ENCODE measurements at regions not wholly inside any gene's neighbourhood (a gene's known extent, or its start where the extent isn't known, plus 50 kb on each side); places are given as distances from the start of the nearest gene placed in this dataset.

GRCh38 chrX:98065151-98065550 lies 1181.4 kb downstream of the RPA4 start:
- DNase-seq (ENCODE audit: low read depth), result no peak
- TF ChIP-seq CTCF (conservative IDR thresholded peaks at IDR 0.05; ENCODE audit: low read depth, low read length), result no peak
- H3K4me3 ChIP-seq (ENCODE audit: low read depth, low read length), result no peak overlapping the region

- no peak for TF ChIP-seq CTCF (conservative IDR thresholded peaks at IDR 0.05; ENCODE audit: low read depth, low read length)
- DNase-seq (ENCODE audit: low read depth), result no peak
- no peak overlapping the region for H3K4me3 ChIP-seq (ENCODE audit: low read depth, low read length)
Observed at GRCh38 chrX:98067611-98068010, 1183.9 kb downstream of the RPA4 start.

- no peak overlapping the region for H3K4me3 ChIP-seq (ENCODE audit: low read depth, low read length)
- no peak for TF ChIP-seq CTCF (conservative IDR thresholded peaks at IDR 0.05; ENCODE audit: low read depth, low read length)
Observed at GRCh38 chrX:98068024-98068580, 1184.4 kb downstream of the RPA4 start.

GRCh38 chrX:98071331-98071730 lies 1187.6 kb downstream of the RPA4 start:
- no peak overlapping the region for H3K4me3 ChIP-seq (ENCODE audit: low read depth, low read length)
- no peak for TF ChIP-seq CTCF (conservative IDR thresholded peaks at IDR 0.05; ENCODE audit: low read depth, low read length)
- DNase-seq (ENCODE audit: low read depth), result no peak

More at GRCh38 chrX:98068024-98068580, 1184.4 kb downstream of the RPA4 start:
- no peak for DNase-seq (ENCODE audit: low read depth)

- TF ChIP-seq CTCF (conservative IDR thresholded peaks at IDR 0.05; ENCODE audit: low read depth, low read length), result no peak
- DNase-seq (ENCODE audit: low read depth), result no peak
- no peak overlapping the region for H3K4me3 ChIP-seq (ENCODE audit: low read depth, low read length)
Observed at GRCh38 chrX:98077440-98077839, 1193.7 kb downstream of the RPA4 start.

- DNase-seq (ENCODE audit: low read depth), result no peak
- no peak overlapping the region for H3K4me3 ChIP-seq (ENCODE audit: low read depth, low read length)
- TF ChIP-seq CTCF (conservative IDR thresholded peaks at IDR 0.05; ENCODE audit: low read depth, low read length), result no peak
Observed at GRCh38 chrX:98111684-98112083, 1228.0 kb downstream of the RPA4 start.

- DNase-seq (ENCODE audit: low read depth), result no peak
- TF ChIP-seq CTCF (conservative IDR thresholded peaks at IDR 0.05; ENCODE audit: low read depth, low read length), result no peak
- H3K4me3 ChIP-seq (ENCODE audit: low read depth, low read length), result no peak overlapping the region
Observed at GRCh38 chrX:98114021-98114420, 1230.3 kb downstream of the RPA4 start.

Measured in epithelial cell of proximal tubule (primary cell).